DOHH2 (cell line): ENCODE measurements at regions not wholly inside any gene's neighbourhood (a gene's known extent, or its start where the extent isn't known, plus 50 kb on each side); places are given as distances from the start of the nearest gene placed in this dataset.

Source experiments
- EZH2phosphoT487 ChIP-seq: fragments of 200-600 bp; sonication (generic); IDR thresholded peaks from 2 replicates; pipeline ENCODE4 v1.6.1; 2017; ENCODE audit warnings: borderline replicate concordance, mild to moderate bottlenecking, antibody characterized with exemption, low read length, moderate library complexity, mixed read lengths
- TF ChIP-seq, protein P1 (sequence below): fragments of 200-600 bp; sonication (generic); IDR thresholded peaks from one replicate; pipeline ENCODE4 v1.5.1; 2014; ENCODE audit warnings: antibody characterized with exemption, mild to moderate bottlenecking, low read depth, low read length; ENCODE audit not compliant: poor library complexity, severe bottlenecking

DNA sequence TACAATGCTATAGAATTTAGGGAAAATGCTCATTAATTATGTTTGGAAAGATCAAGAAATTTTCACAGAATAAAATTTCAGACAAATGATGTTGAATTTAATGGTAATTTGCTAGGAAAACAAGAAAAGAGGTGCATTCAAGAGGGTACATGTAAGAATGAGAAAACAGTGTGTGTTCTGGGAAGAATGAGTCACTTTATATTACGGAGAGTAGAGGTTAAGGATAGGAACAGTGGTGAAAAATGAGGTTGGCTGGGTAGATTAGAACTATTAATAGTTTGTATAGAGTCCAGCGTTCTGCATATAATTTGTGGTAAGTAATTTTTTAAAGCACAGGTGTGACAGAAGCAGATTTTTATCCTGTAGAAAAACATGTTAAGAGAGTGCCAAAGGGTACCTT is 336.7 kb upstream of the MBL2 start:
- TF ChIP-seq, protein P1, sequence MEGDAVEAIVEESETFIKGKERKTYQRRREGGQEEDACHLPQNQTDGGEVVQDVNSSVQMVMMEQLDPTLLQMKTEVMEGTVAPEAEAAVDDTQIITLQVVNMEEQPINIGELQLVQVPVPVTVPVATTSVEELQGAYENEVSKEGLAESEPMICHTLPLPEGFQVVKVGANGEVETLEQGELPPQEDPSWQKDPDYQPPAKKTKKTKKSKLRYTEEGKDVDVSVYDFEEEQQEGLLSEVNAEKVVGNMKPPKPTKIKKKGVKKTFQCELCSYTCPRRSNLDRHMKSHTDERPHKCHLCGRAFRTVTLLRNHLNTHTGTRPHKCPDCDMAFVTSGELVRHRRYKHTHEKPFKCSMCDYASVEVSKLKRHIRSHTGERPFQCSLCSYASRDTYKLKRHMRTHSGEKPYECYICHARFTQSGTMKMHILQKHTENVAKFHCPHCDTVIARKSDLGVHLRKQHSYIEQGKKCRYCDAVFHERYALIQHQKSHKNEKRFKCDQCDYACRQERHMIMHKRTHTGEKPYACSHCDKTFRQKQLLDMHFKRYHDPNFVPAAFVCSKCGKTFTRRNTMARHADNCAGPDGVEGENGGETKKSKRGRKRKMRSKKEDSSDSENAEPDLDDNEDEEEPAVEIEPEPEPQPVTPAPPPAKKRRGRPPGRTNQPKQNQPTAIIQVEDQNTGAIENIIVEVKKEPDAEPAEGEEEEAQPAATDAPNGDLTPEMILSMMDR = no peak
- TF ChIP-seq EZH2phosphoT487 = no peak
